GM13976 (cell line): ENCODE measurements at regions not wholly inside any gene's neighbourhood (a gene's known extent, or its start where the extent isn't known, plus 50 kb on each side); places are given as distances from the start of the nearest gene placed in this dataset.
"Not testable (repeated sequence)": the region's sequence is repeated elsewhere in the genome, so short reads cannot be mapped to it uniquely, and the experiment has no call there.

Experiments
- DNase-seq: peaks from one replicate; pipeline ENCODE4 v3.0.0; 2012; ENCODE audit warnings: low spot score
- in situ Hi-C: fragments of 300-500 bp; cut with MboI; formaldehyde crosslinking; loops from one replicate; pipeline ENCODE4 v1.12.0; 2022; ENCODE audit warnings: low sequenced_read_pairs, mixed read lengths, inconsistent platforms; ENCODE audit not compliant: unreplicated experiment
- TF ChIP-seq, protein P1 (sequence below): IDR thresholded peaks from 2 replicates; pipeline ENCODE4 v1.5.1; 2012; ENCODE audit warnings: borderline replicate concordance, mild to moderate bottlenecking; ENCODE audit not compliant: insufficient read depth; ENCODE audit errors: extremely low read depth, missing control alignments, control extremely low read depth

DNA sequence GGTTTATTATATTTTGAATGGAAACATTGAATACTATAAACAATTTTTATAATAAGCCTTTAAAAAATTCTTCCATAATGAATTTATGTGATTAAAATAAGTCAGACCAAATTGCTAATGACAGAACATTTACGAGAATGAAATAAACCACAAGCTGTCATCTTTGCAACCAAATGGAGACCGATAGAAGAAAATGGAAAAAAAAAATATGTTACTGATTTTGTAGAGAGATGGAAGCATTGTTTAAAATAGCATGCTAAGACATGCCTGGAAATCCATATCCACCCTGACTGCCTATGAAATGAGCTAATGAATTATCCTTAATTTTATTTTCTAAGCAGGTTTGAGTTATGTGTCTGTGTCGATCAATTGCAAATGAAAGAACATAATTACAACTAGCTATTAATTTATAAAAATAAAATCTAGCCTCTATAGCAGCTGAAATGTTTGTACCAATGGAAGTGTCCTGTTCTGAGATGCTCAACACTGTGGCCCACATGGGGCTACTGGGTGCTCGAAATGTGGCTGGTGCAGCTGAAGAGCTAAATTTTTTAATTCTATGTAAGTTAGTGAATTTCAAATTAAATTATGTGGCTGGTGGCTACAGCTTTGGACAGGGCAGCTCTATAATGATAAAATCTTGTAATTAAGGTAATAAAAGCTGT, 832.8 kb downstream of the RNF144A start:
- TF ChIP-seq, protein P1, sequence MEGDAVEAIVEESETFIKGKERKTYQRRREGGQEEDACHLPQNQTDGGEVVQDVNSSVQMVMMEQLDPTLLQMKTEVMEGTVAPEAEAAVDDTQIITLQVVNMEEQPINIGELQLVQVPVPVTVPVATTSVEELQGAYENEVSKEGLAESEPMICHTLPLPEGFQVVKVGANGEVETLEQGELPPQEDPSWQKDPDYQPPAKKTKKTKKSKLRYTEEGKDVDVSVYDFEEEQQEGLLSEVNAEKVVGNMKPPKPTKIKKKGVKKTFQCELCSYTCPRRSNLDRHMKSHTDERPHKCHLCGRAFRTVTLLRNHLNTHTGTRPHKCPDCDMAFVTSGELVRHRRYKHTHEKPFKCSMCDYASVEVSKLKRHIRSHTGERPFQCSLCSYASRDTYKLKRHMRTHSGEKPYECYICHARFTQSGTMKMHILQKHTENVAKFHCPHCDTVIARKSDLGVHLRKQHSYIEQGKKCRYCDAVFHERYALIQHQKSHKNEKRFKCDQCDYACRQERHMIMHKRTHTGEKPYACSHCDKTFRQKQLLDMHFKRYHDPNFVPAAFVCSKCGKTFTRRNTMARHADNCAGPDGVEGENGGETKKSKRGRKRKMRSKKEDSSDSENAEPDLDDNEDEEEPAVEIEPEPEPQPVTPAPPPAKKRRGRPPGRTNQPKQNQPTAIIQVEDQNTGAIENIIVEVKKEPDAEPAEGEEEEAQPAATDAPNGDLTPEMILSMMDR: no peak
- in situ Hi-C loops: no loop called here
- no peak for DNase-seq

- in situ Hi-C loops: no loop called here
- TF ChIP-seq, protein P1: no peak
Measured at GRCh38 chr2:7752291-7752690, 835.1 kb downstream of the RNF144A start.

GRCh38 chr2:7753777-7754176, 836.6 kb downstream of the RNF144A start:
- in situ Hi-C loops: no loop called here
- TF ChIP-seq, protein P1: no peak
- no peak for DNase-seq

More at GRCh38 chr2:7752291-7752690, 835.1 kb downstream of the RNF144A start:
- no peak for DNase-seq

GRCh38 chr2:7755879-7756278, 838.7 kb downstream of the RNF144A start:
- TF ChIP-seq, protein P1: no peak
- no peak for DNase-seq
- in situ Hi-C loops: no loop called here

DNA sequence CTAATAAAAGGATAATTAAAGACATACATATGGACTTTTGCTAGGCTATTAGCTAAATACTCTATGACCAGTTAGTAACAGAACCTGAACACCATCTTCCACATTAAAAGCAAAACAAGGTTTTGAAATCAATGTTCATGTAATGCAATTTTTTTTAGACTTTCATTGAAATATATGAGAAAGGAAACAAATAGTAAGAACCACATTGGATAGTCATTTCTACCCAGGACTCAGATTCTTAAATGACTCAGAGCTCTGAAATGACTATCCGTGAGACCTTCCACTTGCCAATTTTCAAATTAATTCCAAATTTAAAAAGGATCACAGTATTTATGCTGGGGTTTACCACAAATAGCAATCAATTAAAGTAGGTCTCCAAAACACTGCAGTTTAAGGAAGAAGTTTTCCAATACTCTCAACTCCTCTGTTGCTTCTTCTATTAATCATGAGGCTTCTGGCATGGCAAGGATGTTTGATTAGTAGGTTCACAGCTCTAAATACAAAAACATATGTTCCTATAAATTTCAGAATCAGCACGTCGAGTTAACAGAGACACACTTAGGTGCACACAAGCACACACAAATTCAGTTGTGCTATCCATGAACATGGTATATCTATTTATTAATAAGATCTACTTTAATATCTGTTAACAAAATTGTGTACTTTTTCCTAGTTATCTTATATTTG, 841.0 kb downstream of the RNF144A start:
- DNase-seq: peak; percentile 31
- TF ChIP-seq, protein P1: no peak
- in situ Hi-C loops: no loop called here

DNA sequence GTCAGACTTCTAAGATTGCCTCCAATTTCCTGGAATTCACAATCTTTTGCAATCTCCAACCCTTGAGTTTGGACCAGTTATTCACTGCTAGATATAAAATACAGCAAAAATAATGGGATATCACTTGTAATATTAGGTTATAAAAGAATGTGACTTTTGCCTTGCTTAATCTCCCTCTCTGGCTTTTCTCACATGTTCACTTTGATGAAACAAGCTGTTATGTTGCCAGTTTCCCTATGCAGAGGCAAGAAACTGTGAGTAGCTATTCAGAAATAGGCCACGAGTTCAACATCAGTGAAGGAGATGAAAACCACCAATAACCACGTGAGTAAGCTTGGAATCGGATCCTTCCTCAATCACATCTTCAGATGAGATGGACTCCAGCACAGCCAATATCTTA, 842.7 kb downstream of the RNF144A start:
- TF ChIP-seq, protein P1: no peak
- in situ Hi-C loops: no loop called here

DNA sequence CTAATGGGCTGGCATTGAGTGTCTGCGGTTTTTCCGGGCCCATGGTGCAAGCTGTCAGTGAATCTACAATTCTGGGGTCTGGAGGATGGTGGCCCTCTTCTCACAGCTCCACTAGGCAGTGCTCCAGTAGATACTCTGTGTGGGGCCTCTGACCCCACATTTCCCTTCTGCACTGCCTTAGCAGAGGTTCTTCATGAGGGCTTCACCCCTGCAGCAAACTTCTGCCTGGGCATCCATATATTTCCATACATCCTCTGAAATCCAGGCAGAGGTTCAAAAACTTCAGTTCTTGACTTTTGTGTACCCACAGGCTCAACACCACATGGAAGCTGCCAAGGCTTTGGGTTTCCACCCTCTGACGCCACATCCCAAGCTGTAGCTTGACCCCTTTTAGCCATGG, 846.2 kb downstream of the RNF144A start:
- in situ Hi-C loops, DNase-seq: not testable (repeated sequence)

More for the DNA sequence above, 842.7 kb downstream of the RNF144A start:
- DNase-seq: no peak
